IPS DF 6.9 (cell line): ENCODE measurements at regions not wholly inside any gene's neighbourhood (a gene's known extent, or its start where the extent isn't known, plus 50 kb on each side); places are given as distances from the start of the nearest gene placed in this dataset.

Source experiments
- DNase-seq: peaks from one replicate; pipeline ENCODE4 v3.0.0-alpha.2; 2013; ENCODE audit warnings: low read depth, low spot score
- H3K27ac ChIP-seq: one replicate; pipeline ENCODE4 v1.5.1; 2013; ENCODE audit warnings: low read length, control low read depth
- H3K27me3 ChIP-seq: 2 replicates; pipeline ENCODE4 v1.6.1; 2013; ENCODE audit warnings: mild to moderate bottlenecking, low read length; ENCODE audit not compliant: control insufficient read depth, insufficient read depth
- H3K36me3 ChIP-seq: 2 replicates; pipeline ENCODE4 v1.6.1; 2013; ENCODE audit warnings: low read length; ENCODE audit not compliant: control insufficient read depth, insufficient read depth
- H3K4me1 ChIP-seq: 2 replicates; pipeline ENCODE4 v1.6.1; 2013; ENCODE audit warnings: low read length; ENCODE audit not compliant: control insufficient read depth, insufficient read depth
- H3K4me3 ChIP-seq: 2 replicates; pipeline ENCODE4 v1.5.1; 2013; ENCODE audit warnings: mild to moderate bottlenecking, low read length
- H3K9me3 ChIP-seq: 2 replicates; pipeline ENCODE4 v1.6.1; 2013; ENCODE audit warnings: low read length, inconsistent platforms; ENCODE audit not compliant: control insufficient read depth, insufficient read depth
- WGBS: extraction: QIAGEN DNeasy Blood & Tissue Kit; methylation state at CpG from one replicate; pipeline ENCODE4 v1.1.7; 2013; ENCODE audit warnings: mixed read lengths, missing lambda C conversion rate; ENCODE audit not compliant: insufficient read length, insufficient coverage; 5-methylcytosine and 5-hydroxymethylcytosine counted together

DNA sequence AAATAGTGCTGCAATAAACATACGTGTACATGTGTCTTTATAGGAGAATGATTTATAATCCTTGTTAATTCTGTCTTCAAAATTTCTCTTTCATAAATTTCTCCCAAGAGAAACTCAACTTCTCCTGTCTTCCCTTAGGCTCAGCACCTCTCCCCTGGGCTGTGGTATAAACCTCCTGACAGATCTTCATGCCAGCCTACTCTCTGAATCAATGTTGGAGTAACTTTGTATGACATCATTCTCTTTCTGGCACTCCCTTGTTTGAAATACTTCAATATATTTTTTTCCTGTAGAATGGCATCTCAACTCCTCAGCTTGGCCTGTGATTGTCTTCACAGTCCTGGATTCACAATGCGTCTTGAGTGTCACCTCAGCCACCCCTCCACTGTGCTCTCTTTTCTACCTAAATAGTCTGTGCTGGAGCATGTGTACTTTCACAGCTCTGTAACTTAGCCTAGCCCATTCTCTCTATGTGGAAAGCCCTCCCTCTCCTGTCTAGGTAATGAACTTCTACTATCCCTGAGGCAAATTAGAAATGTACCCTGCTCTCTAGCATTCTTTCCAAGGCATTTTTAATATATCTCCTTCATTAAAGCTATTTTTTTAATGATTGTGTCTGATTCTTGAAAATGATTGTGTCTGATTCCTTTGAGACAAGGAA is 649.9 kb upstream of the FANCL start:
- no CpG with 5 or more reads among the region's 2 CpGs for WGBS

GRCh38 chr2:58886009-58886408 is 644.9 kb upstream of the FANCL start:
- no peak for DNase-seq
- H3K27ac ChIP-seq: no peak overlapping the region
- no peaks in the 10 kb centered on the region for H3K36me3 ChIP-seq
- no peak overlapping the region for H3K4me3 ChIP-seq
- no peaks in the 10 kb centered on the region for H3K9me3 ChIP-seq
- H3K4me1 ChIP-seq: no peaks in the 10 kb centered on the region
- no CpG with 5 or more reads among the region's 1 CpG for WGBS
- no peaks in the 10 kb centered on the region for H3K27me3 ChIP-seq

More for the DNA sequence above, 649.9 kb upstream of the FANCL start:
- no peaks in the 10 kb centered on the region for H3K9me3 ChIP-seq
- no peak overlapping the region for H3K4me3 ChIP-seq
- no peak overlapping the region for H3K27ac ChIP-seq
- H3K36me3 ChIP-seq: no peaks in the 10 kb centered on the region
- H3K4me1 ChIP-seq: no peaks in the 10 kb centered on the region
- H3K27me3 ChIP-seq: no peaks in the 10 kb centered on the region
- DNase-seq: no peak

- WGBS: no CpG with 5 or more reads among the region's 4 CpGs
- no peaks in the 10 kb centered on the region for H3K27me3 ChIP-seq
- H3K4me1 ChIP-seq: no peaks in the 10 kb centered on the region
- H3K36me3 ChIP-seq: no peaks in the 10 kb centered on the region
- H3K9me3 ChIP-seq: no peaks in the 10 kb centered on the region
- H3K4me3 ChIP-seq: no peak overlapping the region
- no peak for DNase-seq
- no peak overlapping the region for H3K27ac ChIP-seq
Measured at GRCh38 chr2:58879834-58880233, 638.7 kb upstream of the FANCL start.

- no peaks in the 10 kb centered on the region for H3K27me3 ChIP-seq
Measured at GRCh38 chr2:58878778-58879177, 637.7 kb upstream of the FANCL start.

GRCh38 chr2:58876126-58876525 is 635.0 kb upstream of the FANCL start:
- H3K9me3 ChIP-seq: no peaks in the 10 kb centered on the region
- H3K4me1 ChIP-seq: no peaks in the 10 kb centered on the region; the same call in 1 of the 2 replicates
- no peak overlapping the region for H3K4me3 ChIP-seq
- H3K27ac ChIP-seq: no peak overlapping the region
- no peaks in the 10 kb centered on the region for H3K36me3 ChIP-seq
- no peaks in the 10 kb centered on the region for H3K27me3 ChIP-seq
- no peak for DNase-seq
- no CpG with 5 or more reads among the region's 2 CpGs for WGBS

More at GRCh38 chr2:58878778-58879177, 637.7 kb upstream of the FANCL start:
- Histone ChIP-seq H3K9me3 (no peaks in the 10 kb centered on the region), H3K4me3 (no peak overlapping the region), H3K4me1 (no peaks in the 10 kb centered on the region), H3K36me3 (no peaks in the 10 kb centered on the region), H3K27ac (no peak overlapping the region)
- DNase-seq: no peak
- WGBS: no CpG with 5 or more reads among the region's 1 CpG

- Histone ChIP-seq H3K36me3 (no peaks in the 10 kb centered on the region), H3K27ac (no peak overlapping the region), H3K27me3 (no peaks in the 10 kb centered on the region), H3K4me1 (no peaks in the 10 kb centered on the region; the same call in 1 of the 2 replicates), H3K4me3 (no peak overlapping the region), H3K9me3 (no peaks in the 10 kb centered on the region)
- no peak for DNase-seq
- WGBS: no CpG with 5 or more reads among the region's 4 CpGs
Measured at GRCh38 chr2:58875436-58875835, 634.3 kb upstream of the FANCL start.

GRCh38 chr2:58871469-58872142 is 630.5 kb upstream of the FANCL start:
- Histone ChIP-seq H3K36me3 (no peaks in the 10 kb centered on the region), H3K4me3 (no peak overlapping the region), H3K4me1 (no peaks in the 10 kb centered on the region; the same call in 1 of the 2 replicates), H3K9me3 (no peaks in the 10 kb centered on the region), H3K27me3 (no peaks in the 10 kb centered on the region; the same call in 1 of the 2 replicates), H3K27ac (no peak overlapping the region)
- DNase-seq: no peak
- no CpG with 5 or more reads among the region's 4 CpGs for WGBS

- H3K4me3 ChIP-seq: no peak overlapping the region
- WGBS: no CpG with 5 or more reads among the region's 2 CpGs
Measured at GRCh38 chr2:58870704-58871103, 629.6 kb upstream of the FANCL start.

GRCh38 chr2:58866946-58867345 is 625.8 kb upstream of the FANCL start:
- Histone ChIP-seq H3K4me3 (no peak overlapping the region), H3K36me3 (no peaks in the 10 kb centered on the region), H3K27ac (no peak overlapping the region), H3K27me3 (no peaks in the 10 kb centered on the region; the same call in 1 of the 2 replicates), H3K9me3 (no peaks in the 10 kb centered on the region), H3K4me1 (no peaks in the 10 kb centered on the region; the same call in 1 of the 2 replicates)
- WGBS: no CpG with 5 or more reads among the region's 1 CpG
- DNase-seq: no peak

More at GRCh38 chr2:58870704-58871103, 629.6 kb upstream of the FANCL start:
- Histone ChIP-seq H3K27me3 (no peaks in the 10 kb centered on the region; the same call in 1 of the 2 replicates), H3K36me3 (no peaks in the 10 kb centered on the region), H3K9me3 (no peaks in the 10 kb centered on the region), H3K4me1 (no peaks in the 10 kb centered on the region; the same call in 1 of the 2 replicates), H3K27ac (no peak overlapping the region)
- DNase-seq: no peak

DNA sequence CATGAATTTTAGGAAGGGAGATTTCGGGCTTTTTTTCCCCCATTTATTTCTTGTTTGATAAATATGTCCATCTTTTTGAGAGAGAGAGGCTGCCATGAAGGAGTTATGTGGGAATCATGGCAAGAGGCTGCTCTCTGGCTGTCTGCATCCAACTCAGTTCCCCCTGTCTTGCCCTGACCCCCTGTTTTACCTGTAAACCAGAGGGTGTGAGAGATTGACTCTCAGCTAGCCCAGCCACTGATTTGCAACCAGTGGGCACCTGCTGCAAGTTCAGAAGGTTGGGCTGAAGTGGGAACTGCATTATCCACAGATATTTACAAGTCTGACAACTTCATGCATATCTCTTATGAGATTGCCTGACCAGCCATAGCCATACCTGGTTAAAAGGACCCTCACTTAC is 625.4 kb upstream of the FANCL start:
- no peak for DNase-seq
- Histone ChIP-seq H3K36me3 (no peaks in the 10 kb centered on the region), H3K9me3 (no peaks in the 10 kb centered on the region), H3K27me3 (no peaks in the 10 kb centered on the region; the same call in 1 of the 2 replicates), H3K4me3 (no peak overlapping the region), H3K4me1 (no peaks in the 10 kb centered on the region; the same call in 1 of the 2 replicates), H3K27ac (no peak overlapping the region)
- no CpG with 5 or more reads among the region's 1 CpG for WGBS
